HCT116 (cell line): ENCODE measurements at regions not wholly inside any gene's neighbourhood (a gene's known extent, or its start where the extent isn't known, plus 50 kb on each side); places are given as distances from the start of the nearest gene placed in this dataset.

Source experiments
- ATAC-seq: fragments of 200-7000 bp; cut with Tn5 transposase; 2 replicates; pipeline ENCODE4 v1.9.1; 2020; ENCODE audit warnings: mild to moderate bottlenecking, moderate library complexity
- BruUV-seq: library from RNA; stranded (reverse); fragments of 400-500 nt; replicated peaks from 2 replicates; lab custom pipeline; 2021; lab: Mats Ljungman, UMichigan
- CTCF ChIA-PET: fragments of 300-600 bp; sonication (Branson Sonifier 250); formaldehyde crosslinking; loops from one replicate; lab custom pipeline; 2021; ENCODE audit warnings: antibody characterized with exemption; lab: Charles Lee
- POLR2A ChIA-PET: fragments of 300-600, 350-600 bp; sonication (Branson Sonifier 250); formaldehyde crosslinking; loops from one replicate; lab custom pipeline; 2021; ENCODE audit warnings: antibody characterized with exemption; lab: Charles Lee
- RAD21 ChIA-PET, 2 experiments: fragments of 300-600 bp; sonication (Branson Sonifier 250); formaldehyde crosslinking; loops; one replicate each; lab custom pipeline; 2023; ENCODE audit warnings: low total read pairs in 2 of 2; ENCODE audit not compliant: uncharacterized antibody in 2 of 2, unreplicated experiment in 2 of 2, low non-redundant PET in 1 of 2; lab: Charles Lee
- DNase-seq: peaks from one replicate; pipeline ENCODE4 v3.0.0-alpha.2; 2010; ENCODE audit warnings: low read depth, low spot score
- H2AFZ ChIP-seq: fragments of 200-600 bp; shearing (Covaris generic), sonication (generic); 2 replicates; pipeline ENCODE4 v1.6.1; 2017; ENCODE audit warnings: low read depth, mixed run types, mixed read lengths, antibody characterized with exemption, low read length; ENCODE audit not compliant: poor library complexity, severe bottlenecking
- H3K27ac ChIP-seq: 2 replicates; pipeline ENCODE4 v1.5.1; 2012; ENCODE audit warnings: low read depth, low read length
- H3K27me3 ChIP-seq: fragments of 200-600 bp; sonication (generic); 2 replicates; pipeline ENCODE4 v1.6.1; 2016; ENCODE audit warnings: mixed run types, low read length, mixed read lengths; ENCODE audit not compliant: insufficient read depth
- H3K36me3 ChIP-seq, 2 experiments: fragments of 200-500 bp in 1 of 2; fragments of 200-600 bp in 1 of 2; sonication (Bioruptor generic) in 1 of 2; sonication (generic) in 1 of 2; 2 replicates each; pipeline versions ENCODE4 v1.5.1 to v1.6.1; 2014 to 2016; ENCODE audit warnings: low read length in 2 of 2, inconsistent platforms in 1 of 2, mixed read lengths in 1 of 2, mixed run types in 1 of 2; ENCODE audit not compliant: insufficient read depth in 2 of 2, control insufficient read depth in 1 of 2
- H3K4me1 ChIP-seq, 2 experiments: fragments of 200-600 bp in 1 of 2; sonication (generic) in 1 of 2; 2 replicates each; pipeline versions ENCODE4 v1.5.1 to v1.6.1; 2012 to 2017; ENCODE audit warnings: low read length in 2 of 2, inconsistent platforms in 1 of 2, mild to moderate bottlenecking in 1 of 2, mixed read lengths in 1 of 2, mixed run types in 1 of 2, moderate library complexity in 1 of 2; ENCODE audit not compliant: insufficient read depth in 2 of 2, control insufficient read depth in 1 of 2
- H3K4me2 ChIP-seq: fragments of 200-600 bp; sonication (generic); 2 replicates; pipeline ENCODE4 v1.6.1; 2017; ENCODE audit warnings: mixed run types, low read length, mixed read lengths
- H3K4me3 ChIP-seq, 2 experiments: fragments of 200-600 bp in 1 of 2; sonication (generic) in 1 of 2; replicated peaks in 1 of 2; 2 replicates each; pipeline ENCODE4 v1.5.1; 2011 to 2016; ENCODE audit warnings: low read length in 2 of 2, control low read depth in 1 of 2, low read depth in 1 of 2, mild to moderate bottlenecking in 1 of 2, mixed read lengths in 1 of 2, mixed run types in 1 of 2
- H3K79me2 ChIP-seq: fragments of 200-600 bp; sonication (generic); 2 replicates; pipeline ENCODE4 v1.6.1; 2017; ENCODE audit warnings: mild to moderate bottlenecking, mixed run types, low read length, moderate library complexity, mixed read lengths; ENCODE audit not compliant: insufficient read depth
- H3K9ac ChIP-seq: fragments of 200-600 bp; sonication (generic); 2 replicates; pipeline ENCODE4 v1.6.1; 2016; ENCODE audit warnings: low read length, mixed read lengths
- H3K9me2 ChIP-seq: fragments of 200-600 bp; sonication (generic), shearing (Covaris generic); 2 replicates; pipeline ENCODE4 v1.6.1; 2017; ENCODE audit warnings: mixed run types, mild to moderate bottlenecking, moderate library complexity; ENCODE audit not compliant: insufficient read depth
- H3K9me3 ChIP-seq, 2 experiments: fragments of 200-500 bp in 1 of 2; fragments of 200-600 bp in 1 of 2; sonication (Bioruptor generic) in 1 of 2; sonication (generic) in 1 of 2; 2 replicates each; pipeline ENCODE4 v1.6.1; 2014 to 2017; ENCODE audit warnings: low read length in 2 of 2, mixed read lengths in 2 of 2, inconsistent platforms in 1 of 2, low read depth in 1 of 2, mild to moderate bottlenecking in 1 of 2, mixed run types in 1 of 2, moderate library complexity in 1 of 2; ENCODE audit not compliant: control insufficient read depth in 1 of 2, insufficient read depth in 1 of 2
- H4K20me1 ChIP-seq: fragments of 200-600 bp; sonication (generic), shearing (Covaris generic); 2 replicates; pipeline ENCODE4 v1.6.1; 2017; ENCODE audit warnings: mixed run types, mild to moderate bottlenecking, moderate library complexity; ENCODE audit not compliant: insufficient read depth
- ATF3 ChIP-seq: IDR thresholded peaks from 2 replicates; pipeline ENCODE4 v1.6.1; 2012
- CBX3 ChIP-seq: IDR thresholded peaks from 2 replicates; pipeline ENCODE4 v1.6.1; 2012; ENCODE audit warnings: low read depth
- CEBPB ChIP-seq: IDR thresholded peaks from 2 replicates; pipeline ENCODE4 v1.6.1; 2012; ENCODE audit warnings: low read depth
- CTCF ChIP-seq, 3 experiments: fragments of 200-600 bp in 1 of 3; sonication (generic) in 1 of 3; IDR thresholded peaks in 2 of 3; conservative IDR thresholded peaks in 1 of 3; 2 replicates each; pipeline ENCODE4 v1.5.1; 2012 to 2017; ENCODE audit warnings: low read depth in 2 of 3, low read length in 2 of 3, antibody characterized with exemption in 1 of 3, borderline replicate concordance in 1 of 3, control low read depth in 1 of 3, mild to moderate bottlenecking in 1 of 3, mixed read lengths in 1 of 3, mixed run types in 1 of 3, moderate library complexity in 1 of 3; ENCODE audit not compliant: insufficient read depth in 1 of 3
- EGR1 ChIP-seq: IDR thresholded peaks from 2 replicates; pipeline ENCODE4 v1.6.1; 2012; ENCODE audit warnings: low read depth
- ELF1 ChIP-seq: IDR thresholded peaks from 2 replicates; pipeline ENCODE4 v1.6.1; 2012; ENCODE audit warnings: low read depth, borderline replicate concordance
- FOSL1 ChIP-seq: IDR thresholded peaks from 2 replicates; pipeline ENCODE4 v1.6.1; 2012; ENCODE audit warnings: low read depth
- JUND ChIP-seq: IDR thresholded peaks from 2 replicates; pipeline ENCODE4 v1.6.1; 2012
- MAX ChIP-seq: IDR thresholded peaks from 2 replicates; pipeline ENCODE4 v1.6.1; 2012
- RAD21 ChIP-seq: IDR thresholded peaks from 2 replicates; pipeline ENCODE4 v1.6.1; 2012; ENCODE audit warnings: low read depth, mild to moderate bottlenecking
- SRF ChIP-seq: IDR thresholded peaks from 2 replicates; pipeline ENCODE4 v1.6.1; 2012; ENCODE audit warnings: low read depth
- TCF7L2 ChIP-seq: IDR thresholded peaks from 2 replicates; pipeline ENCODE4 v1.7.0; 2011; ENCODE audit warnings: borderline replicate concordance, inconsistent platforms; ENCODE audit not compliant: insufficient read depth, insufficient read length; ENCODE audit errors: extremely low read depth
- YY1 ChIP-seq: IDR thresholded peaks from 2 replicates; pipeline ENCODE4 v1.6.1; 2011; ENCODE audit warnings: low read length, low read depth, moderate library complexity, mild to moderate bottlenecking; ENCODE audit not compliant: insufficient replicate concordance; ENCODE audit errors: extremely low read depth
- ZBTB33 ChIP-seq: IDR thresholded peaks from 2 replicates; pipeline ENCODE4 v1.6.1; 2011; ENCODE audit warnings: mild to moderate bottlenecking, low read length, moderate library complexity; ENCODE audit not compliant: insufficient replicate concordance; ENCODE audit errors: extremely low read depth
- ZNF274 ChIP-seq: fragments of 200-500 bp; sonication (Bioruptor generic); IDR thresholded peaks from 2 replicates; pipeline ENCODE4 v1.6.1; 2014; ENCODE audit warnings: mild to moderate bottlenecking, low read depth, low read length, inconsistent platforms
- intact Hi-C: fragments of 100-400 bp; cut with micrococcal nuclease; formaldehyde crosslinking; loops from 2 replicates; pipeline ENCODE4 v1.10.0; 2022

- TF ChIP-seq ELF1 (no peak), MAX (no peak), TCF7L2 (no peak), SRF (no peak), JUND (no peak), CTCF (IDR thresholded peaks at IDR 0.05 in 2 of 3, conservative IDR thresholded peaks at IDR 0.05 in 1 of 3; ENCODE audit: borderline replicate concordance in 1 of 3, insufficient read depth in 1 of 3, low read depth in 2 of 3, low read length in 2 of 3) (no peak), EGR1 (no peak), CEBPB (no peak), FOSL1 (no peak), YY1 (no peak), CBX3 (no peak), RAD21 (no peak), ATF3 (no peak), ZNF274 (no peak), ZBTB33 (no peak)
- ATAC-seq (no peak), DNase-seq (no peak)
- H3K9ac ChIP-seq, result no peak overlapping the region
- H3K27me3 ChIP-seq, result no peaks in the 10 kb centered on the region
- no peaks in the 10 kb centered on the region for H4K20me1 ChIP-seq
- POLR2A ChIA-PET, result no interaction called here
- H3K4me2 ChIP-seq, result no peak overlapping the region
- CTCF ChIA-PET, result no interaction called here
- H3K79me2 ChIP-seq, result no peaks in the 10 kb centered on the region
- H3K4me1 ChIP-seq, result no peaks in the 10 kb centered on the region
- BruUV-seq, result no TSS peak
- no peak overlapping the region for H3K27ac ChIP-seq
- H2AFZ ChIP-seq, result no peak overlapping the region
- no peaks in the 10 kb centered on the region for H3K9me2 ChIP-seq
- H3K9me3 ChIP-seq, result no peaks in the 10 kb centered on the region
- RAD21 ChIA-PET, result no interaction called here
- no peaks in the 10 kb centered on the region for H3K36me3 ChIP-seq
- intact Hi-C loops, result no loop called here
- no peak overlapping the region for H3K4me3 ChIP-seq
Measured at GRCh38 chr14:37858733-37859132, 263.3 kb downstream of the TTC6 start.
